ENCODE measurements at regions not wholly inside any gene's neighbourhood (a gene's known extent, or its start where the extent isn't known, plus 50 kb on each side); places are given as distances from the start of the nearest gene placed in this dataset.

DNA sequence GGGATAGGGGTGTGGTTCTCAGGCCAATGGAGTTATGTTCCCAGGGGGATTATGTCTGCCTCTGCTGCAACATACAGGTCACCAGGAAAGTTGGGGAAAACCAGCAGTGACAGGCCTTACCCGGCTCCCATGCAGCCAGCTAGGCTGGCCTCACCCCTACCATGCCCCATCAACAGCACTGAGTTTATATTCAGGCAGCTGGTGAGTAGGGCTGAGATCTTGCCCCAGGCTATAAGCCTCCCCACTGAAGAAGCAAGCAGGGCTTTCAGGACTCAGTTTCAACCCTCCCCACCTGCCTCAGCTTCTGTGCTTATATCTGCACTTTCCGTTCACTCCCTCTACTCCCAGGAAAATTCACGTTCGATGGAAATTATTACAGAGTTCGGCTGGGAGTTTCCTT, 122.4 kb upstream of the PGRMC2 start:
- TF ChIP-seq, protein P1, sequence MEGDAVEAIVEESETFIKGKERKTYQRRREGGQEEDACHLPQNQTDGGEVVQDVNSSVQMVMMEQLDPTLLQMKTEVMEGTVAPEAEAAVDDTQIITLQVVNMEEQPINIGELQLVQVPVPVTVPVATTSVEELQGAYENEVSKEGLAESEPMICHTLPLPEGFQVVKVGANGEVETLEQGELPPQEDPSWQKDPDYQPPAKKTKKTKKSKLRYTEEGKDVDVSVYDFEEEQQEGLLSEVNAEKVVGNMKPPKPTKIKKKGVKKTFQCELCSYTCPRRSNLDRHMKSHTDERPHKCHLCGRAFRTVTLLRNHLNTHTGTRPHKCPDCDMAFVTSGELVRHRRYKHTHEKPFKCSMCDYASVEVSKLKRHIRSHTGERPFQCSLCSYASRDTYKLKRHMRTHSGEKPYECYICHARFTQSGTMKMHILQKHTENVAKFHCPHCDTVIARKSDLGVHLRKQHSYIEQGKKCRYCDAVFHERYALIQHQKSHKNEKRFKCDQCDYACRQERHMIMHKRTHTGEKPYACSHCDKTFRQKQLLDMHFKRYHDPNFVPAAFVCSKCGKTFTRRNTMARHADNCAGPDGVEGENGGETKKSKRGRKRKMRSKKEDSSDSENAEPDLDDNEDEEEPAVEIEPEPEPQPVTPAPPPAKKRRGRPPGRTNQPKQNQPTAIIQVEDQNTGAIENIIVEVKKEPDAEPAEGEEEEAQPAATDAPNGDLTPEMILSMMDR (conservative IDR thresholded peaks at IDR 0.05), result no peak
- TF ChIP-seq ZFX (IDR thresholded peaks at IDR 0.05), result no peak
